ENCODE measurements at regions not wholly inside any gene's neighbourhood (a gene's known extent, or its start where the extent isn't known, plus 50 kb on each side); places are given as distances from the start of the nearest gene placed in this dataset.

DNA sequence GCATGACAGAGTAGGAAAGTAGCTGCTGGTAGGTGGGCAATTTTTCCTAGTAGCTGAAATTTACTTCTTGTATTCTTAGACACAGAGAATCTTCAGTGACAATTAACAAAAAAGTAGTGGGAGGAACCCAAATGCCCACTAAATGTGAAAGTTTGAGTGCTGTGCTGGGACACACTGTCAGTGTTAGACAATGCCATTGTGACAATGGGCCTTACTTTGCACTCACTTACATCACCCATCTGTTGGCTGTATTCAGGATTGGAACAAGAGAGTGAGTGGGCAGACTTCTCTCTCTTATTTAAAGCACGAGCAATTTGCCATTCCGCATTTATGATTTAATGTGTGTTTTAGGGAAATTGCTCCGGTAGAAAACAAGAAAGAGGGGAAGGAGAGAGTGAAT, 662.5 kb downstream of the CBLN4 start:
- Histone ChIP-seq H3K27me3 (no peaks in the 10 kb centered on the region), H3K4me3 (no peak overlapping the region), H3K36me3 (replicated peaks; ENCODE audit: insufficient read depth, low read depth) (no peaks in the 10 kb centered on the region), H3K4me2 (no peak overlapping the region), H4K20me1 (ENCODE audit: insufficient read depth, poor library complexity, severe bottlenecking) (no peaks in the 10 kb centered on the region), H3K79me2 (no peaks in the 10 kb centered on the region), H3K9me3 (ENCODE audit: low read depth) (no peaks in the 10 kb centered on the region), H3K27ac (no peak overlapping the region), H3K9me2 (replicated peaks; ENCODE audit: insufficient read depth) (no peaks in the 10 kb centered on the region), H3K4me1 (ENCODE audit: insufficient read depth) (no peaks in the 10 kb centered on the region), H2AFZ (no peak overlapping the region)
- TF ChIP-seq EZH2phosphoT487 (IDR thresholded peaks at IDR 0.05; ENCODE audit: low read depth, severe bottlenecking, unreplicated experiment): no peak
- no peak for DNase-seq (ENCODE audit: low spot score)
- WGBS (ENCODE audit: low lambda C conversion rate, missing lambda C conversion rate): 97% methylated on average over 3 of the region's 3 CpGs

DNA sequence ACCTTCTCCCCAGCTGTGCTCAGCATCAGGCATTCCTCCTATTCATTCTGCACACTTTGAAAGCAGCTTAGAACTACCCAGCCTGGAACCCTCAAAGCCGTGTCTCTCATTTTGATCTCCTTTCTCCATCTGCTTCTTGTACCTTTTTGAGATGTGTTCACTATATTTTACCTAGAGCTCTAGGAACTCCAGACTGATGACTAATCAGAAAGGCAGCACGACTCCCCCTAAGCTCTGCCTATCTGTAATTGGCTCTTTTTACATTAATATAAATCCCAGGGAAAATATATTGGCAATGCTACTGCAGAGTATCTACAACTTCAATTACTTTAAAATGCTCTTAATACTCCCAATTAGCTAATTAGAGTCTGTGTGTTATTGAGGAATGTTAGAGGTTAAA, 671.5 kb downstream of the CBLN4 start:
- Histone ChIP-seq H3K4me3 (no peak overlapping the region), H3K27ac (no peak overlapping the region), H3K79me2 (no peaks in the 10 kb centered on the region), H3K4me2 (no peak overlapping the region), H3K9me2 (replicated peaks; ENCODE audit: insufficient read depth) (no peaks in the 10 kb centered on the region), H3K4me1 (ENCODE audit: insufficient read depth) (no peaks in the 10 kb centered on the region), H3K27me3 (no peaks in the 10 kb centered on the region), H3K36me3 (replicated peaks; ENCODE audit: insufficient read depth, low read depth) (no peaks in the 10 kb centered on the region), H3K9me3 (ENCODE audit: low read depth) (no peaks in the 10 kb centered on the region), H2AFZ (no peak overlapping the region), H4K20me1 (ENCODE audit: insufficient read depth, poor library complexity, severe bottlenecking) (no peaks in the 10 kb centered on the region)
- TF ChIP-seq EZH2phosphoT487 (IDR thresholded peaks at IDR 0.05; ENCODE audit: low read depth, severe bottlenecking, unreplicated experiment): no peak
- TF ChIP-seq, protein P1, sequence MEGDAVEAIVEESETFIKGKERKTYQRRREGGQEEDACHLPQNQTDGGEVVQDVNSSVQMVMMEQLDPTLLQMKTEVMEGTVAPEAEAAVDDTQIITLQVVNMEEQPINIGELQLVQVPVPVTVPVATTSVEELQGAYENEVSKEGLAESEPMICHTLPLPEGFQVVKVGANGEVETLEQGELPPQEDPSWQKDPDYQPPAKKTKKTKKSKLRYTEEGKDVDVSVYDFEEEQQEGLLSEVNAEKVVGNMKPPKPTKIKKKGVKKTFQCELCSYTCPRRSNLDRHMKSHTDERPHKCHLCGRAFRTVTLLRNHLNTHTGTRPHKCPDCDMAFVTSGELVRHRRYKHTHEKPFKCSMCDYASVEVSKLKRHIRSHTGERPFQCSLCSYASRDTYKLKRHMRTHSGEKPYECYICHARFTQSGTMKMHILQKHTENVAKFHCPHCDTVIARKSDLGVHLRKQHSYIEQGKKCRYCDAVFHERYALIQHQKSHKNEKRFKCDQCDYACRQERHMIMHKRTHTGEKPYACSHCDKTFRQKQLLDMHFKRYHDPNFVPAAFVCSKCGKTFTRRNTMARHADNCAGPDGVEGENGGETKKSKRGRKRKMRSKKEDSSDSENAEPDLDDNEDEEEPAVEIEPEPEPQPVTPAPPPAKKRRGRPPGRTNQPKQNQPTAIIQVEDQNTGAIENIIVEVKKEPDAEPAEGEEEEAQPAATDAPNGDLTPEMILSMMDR (IDR thresholded peaks at IDR 0.05; ENCODE audit: poor library complexity): no peak
- TF ChIP-seq EZH2 (IDR thresholded peaks at IDR 0.05; ENCODE audit: borderline replicate concordance): no peak
- 37% methylated on average over 2 of the region's 2 CpGs for WGBS (ENCODE audit: low lambda C conversion rate, missing lambda C conversion rate)
- DNase-seq (ENCODE audit: low spot score): no peak

DNA sequence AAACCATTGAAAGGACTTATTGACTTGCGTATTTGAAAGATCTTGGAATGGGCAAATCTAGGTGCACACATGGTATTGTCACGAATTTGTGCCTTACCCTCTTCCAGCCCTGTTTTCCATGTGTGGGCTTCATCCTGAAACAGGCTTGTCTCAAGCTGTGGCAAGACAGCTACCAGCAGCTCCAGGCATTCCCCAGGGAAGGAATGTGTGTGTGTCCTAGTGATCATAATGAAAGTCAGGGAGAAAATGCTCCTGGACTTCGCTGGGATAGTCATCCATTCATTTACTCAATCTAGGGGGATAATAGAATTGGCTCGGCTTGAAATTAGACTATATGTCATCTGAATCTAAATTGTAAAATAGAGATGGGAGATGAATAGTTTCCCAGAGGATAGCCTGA, 676.2 kb downstream of the CBLN4 start:
- Histone ChIP-seq H4K20me1 (ENCODE audit: insufficient read depth, poor library complexity, severe bottlenecking) (no peaks in the 10 kb centered on the region), H2AFZ (no peak overlapping the region), H3K36me3 (replicated peaks; ENCODE audit: insufficient read depth, low read depth) (no peaks in the 10 kb centered on the region), H3K4me2 (no peak overlapping the region), H3K79me2 (no peaks in the 10 kb centered on the region), H3K4me3 (no peak overlapping the region), H3K4me1 (ENCODE audit: insufficient read depth) (no peaks in the 10 kb centered on the region), H3K27ac (no peak overlapping the region), H3K27me3 (no peaks in the 10 kb centered on the region), H3K9me2 (replicated peaks; ENCODE audit: insufficient read depth) (no peaks in the 10 kb centered on the region), H3K9me3 (ENCODE audit: low read depth) (no peaks in the 10 kb centered on the region)
- DNase-seq (ENCODE audit: low spot score): no peak
- WGBS (ENCODE audit: low lambda C conversion rate, missing lambda C conversion rate): 78% methylated on average over 4 of the region's 4 CpGs
- TF ChIP-seq EZH2 (IDR thresholded peaks at IDR 0.05; ENCODE audit: borderline replicate concordance) (no peak), EZH2phosphoT487 (IDR thresholded peaks at IDR 0.05; ENCODE audit: low read depth, severe bottlenecking, unreplicated experiment) (no peak)
- TF ChIP-seq, protein P1 (IDR thresholded peaks at IDR 0.05; ENCODE audit: poor library complexity): no peak

DNA sequence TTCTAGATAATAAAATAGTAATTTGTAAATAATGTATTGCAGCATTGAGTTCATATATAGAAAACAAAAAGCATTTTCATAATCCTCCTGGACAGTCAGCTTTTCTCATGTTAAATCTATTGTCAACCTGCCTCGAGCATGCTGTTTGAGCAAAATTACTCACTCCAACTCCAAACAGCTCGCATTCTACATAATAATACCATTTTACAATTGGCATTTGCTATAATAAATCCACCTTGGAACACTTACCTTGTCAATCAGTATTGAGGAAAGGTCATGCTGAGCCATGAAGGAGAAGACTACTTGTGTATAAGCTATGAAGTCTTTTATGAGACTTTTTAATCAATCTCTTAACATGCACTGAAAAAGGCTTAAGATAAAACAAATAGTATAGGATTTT, 682.6 kb downstream of the CBLN4 start:
- WGBS (ENCODE audit: low lambda C conversion rate, missing lambda C conversion rate): 71% methylated on average over 2 of the region's 2 CpGs
- TF ChIP-seq, protein P1 (IDR thresholded peaks at IDR 0.05; ENCODE audit: poor library complexity): no peak
- TF ChIP-seq EZH2 (IDR thresholded peaks at IDR 0.05; ENCODE audit: borderline replicate concordance): no peak
- no peaks in the 10 kb centered on the region for H3K79me2 ChIP-seq
- H3K9me2 ChIP-seq (replicated peaks; ENCODE audit: insufficient read depth): no peaks in the 10 kb centered on the region
- H4K20me1 ChIP-seq (ENCODE audit: insufficient read depth, poor library complexity, severe bottlenecking): no peaks in the 10 kb centered on the region
- H2AFZ ChIP-seq: no peak overlapping the region
- no peaks in the 10 kb centered on the region for H3K36me3 ChIP-seq (replicated peaks; ENCODE audit: insufficient read depth, low read depth)
- H3K4me2 ChIP-seq: no peak overlapping the region
- no peaks in the 10 kb centered on the region for H3K27me3 ChIP-seq
- H3K9me3 ChIP-seq (ENCODE audit: low read depth): no peaks in the 10 kb centered on the region
- no peak overlapping the region for H3K27ac ChIP-seq
- H3K4me3 ChIP-seq: no peak overlapping the region
- no peaks in the 10 kb centered on the region for H3K4me1 ChIP-seq (ENCODE audit: insufficient read depth)
- DNase-seq (ENCODE audit: low spot score): no peak
